ENCODE measurements at regions not wholly inside any gene's neighbourhood (a gene's known extent, or its start where the extent isn't known, plus 50 kb on each side); places are given as distances from the start of the nearest gene placed in this dataset.

GRCh38 chr2:49379406-49379805 is 225.1 kb upstream of the FSHR start:
- TF ChIP-seq, protein P1, sequence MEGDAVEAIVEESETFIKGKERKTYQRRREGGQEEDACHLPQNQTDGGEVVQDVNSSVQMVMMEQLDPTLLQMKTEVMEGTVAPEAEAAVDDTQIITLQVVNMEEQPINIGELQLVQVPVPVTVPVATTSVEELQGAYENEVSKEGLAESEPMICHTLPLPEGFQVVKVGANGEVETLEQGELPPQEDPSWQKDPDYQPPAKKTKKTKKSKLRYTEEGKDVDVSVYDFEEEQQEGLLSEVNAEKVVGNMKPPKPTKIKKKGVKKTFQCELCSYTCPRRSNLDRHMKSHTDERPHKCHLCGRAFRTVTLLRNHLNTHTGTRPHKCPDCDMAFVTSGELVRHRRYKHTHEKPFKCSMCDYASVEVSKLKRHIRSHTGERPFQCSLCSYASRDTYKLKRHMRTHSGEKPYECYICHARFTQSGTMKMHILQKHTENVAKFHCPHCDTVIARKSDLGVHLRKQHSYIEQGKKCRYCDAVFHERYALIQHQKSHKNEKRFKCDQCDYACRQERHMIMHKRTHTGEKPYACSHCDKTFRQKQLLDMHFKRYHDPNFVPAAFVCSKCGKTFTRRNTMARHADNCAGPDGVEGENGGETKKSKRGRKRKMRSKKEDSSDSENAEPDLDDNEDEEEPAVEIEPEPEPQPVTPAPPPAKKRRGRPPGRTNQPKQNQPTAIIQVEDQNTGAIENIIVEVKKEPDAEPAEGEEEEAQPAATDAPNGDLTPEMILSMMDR (IDR thresholded peaks at IDR 0.05), result no peak
- TF ChIP-seq SIN3A (IDR thresholded peaks at IDR 0.05; ENCODE audit: borderline replicate concordance, insufficient read depth, low read depth, low read length) (no peak), POLR2AphosphoS5 (IDR thresholded peaks at IDR 0.05; ENCODE audit: low read depth, low read length) (no peak)
- TF ChIP-seq, protein P2, sequence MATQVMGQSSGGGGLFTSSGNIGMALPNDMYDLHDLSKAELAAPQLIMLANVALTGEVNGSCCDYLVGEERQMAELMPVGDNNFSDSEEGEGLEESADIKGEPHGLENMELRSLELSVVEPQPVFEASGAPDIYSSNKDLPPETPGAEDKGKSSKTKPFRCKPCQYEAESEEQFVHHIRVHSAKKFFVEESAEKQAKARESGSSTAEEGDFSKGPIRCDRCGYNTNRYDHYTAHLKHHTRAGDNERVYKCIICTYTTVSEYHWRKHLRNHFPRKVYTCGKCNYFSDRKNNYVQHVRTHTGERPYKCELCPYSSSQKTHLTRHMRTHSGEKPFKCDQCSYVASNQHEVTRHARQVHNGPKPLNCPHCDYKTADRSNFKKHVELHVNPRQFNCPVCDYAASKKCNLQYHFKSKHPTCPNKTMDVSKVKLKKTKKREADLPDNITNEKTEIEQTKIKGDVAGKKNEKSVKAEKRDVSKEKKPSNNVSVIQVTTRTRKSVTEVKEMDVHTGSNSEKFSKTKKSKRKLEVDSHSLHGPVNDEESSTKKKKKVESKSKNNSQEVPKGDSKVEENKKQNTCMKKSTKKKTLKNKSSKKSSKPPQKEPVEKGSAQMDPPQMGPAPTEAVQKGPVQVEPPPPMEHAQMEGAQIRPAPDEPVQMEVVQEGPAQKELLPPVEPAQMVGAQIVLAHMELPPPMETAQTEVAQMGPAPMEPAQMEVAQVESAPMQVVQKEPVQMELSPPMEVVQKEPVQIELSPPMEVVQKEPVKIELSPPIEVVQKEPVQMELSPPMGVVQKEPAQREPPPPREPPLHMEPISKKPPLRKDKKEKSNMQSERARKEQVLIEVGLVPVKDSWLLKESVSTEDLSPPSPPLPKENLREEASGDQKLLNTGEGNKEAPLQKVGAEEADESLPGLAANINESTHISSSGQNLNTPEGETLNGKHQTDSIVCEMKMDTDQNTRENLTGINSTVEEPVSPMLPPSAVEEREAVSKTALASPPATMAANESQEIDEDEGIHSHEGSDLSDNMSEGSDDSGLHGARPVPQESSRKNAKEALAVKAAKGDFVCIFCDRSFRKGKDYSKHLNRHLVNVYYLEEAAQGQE (IDR thresholded peaks at IDR 0.05; ENCODE audit: insufficient read depth in 1 of 2, low read depth in 2 of 2, low read length in 1 of 2), result no peak

Data from Panc1 (cell line).